SK-N-SH (cell line): ENCODE measurements at regions not wholly inside any gene's neighbourhood (a gene's known extent, or its start where the extent isn't known, plus 50 kb on each side); places are given as distances from the start of the nearest gene placed in this dataset.

Experiments
- CTCF ChIA-PET: fragments of 300-600, 350-600 bp; formaldehyde crosslinking; extraction: SDS; loops from one replicate; lab custom pipeline; 2021; lab: Yijun Ruan, JAX
- POLR2A ChIA-PET: fragments of 350-600 bp; sonication (Branson Sonifier 250); formaldehyde crosslinking; extraction: SDS; loops from one replicate; lab custom pipeline; 2020; ENCODE audit warnings: antibody characterized with exemption, inconsistent platforms; lab: Yijun Ruan, JAX
- DNase-seq: peaks from one replicate; pipeline ENCODE4 v3.0.0; 2012
- H2AFZ ChIP-seq: fragments of 200-600 bp; sonication (generic); 2 replicates; pipeline ENCODE4 v1.8.1; 2016; ENCODE audit warnings: antibody characterized with exemption, mild to moderate bottlenecking, low read depth
- H3F3A ChIP-seq: fragments of 200-600 bp; sonication (generic); replicated peaks from 2 replicates; pipeline ENCODE3; 2016; ENCODE audit warnings: antibody characterized with exemption, mild to moderate bottlenecking; ENCODE audit not compliant: insufficient read depth
- H3K27ac ChIP-seq, 2 experiments: fragments of 200-500 bp in 1 of 2; fragments of 200-600 bp in 1 of 2; sonication (Bioruptor generic) in 1 of 2; sonication (generic), shearing (Covaris generic) in 1 of 2; 2 replicates each; pipeline versions ENCODE4 v1.5.1 to v1.6.1; 2014 to 2016; ENCODE audit warnings: low read depth in 2 of 2, inconsistent platforms in 1 of 2, low read length in 1 of 2, mild to moderate bottlenecking in 1 of 2, mixed read lengths in 1 of 2
- H3K27me3 ChIP-seq: fragments of 200-600 bp; sonication (generic), shearing (Covaris generic); 2 replicates; pipeline ENCODE4 v1.6.1; 2016; ENCODE audit warnings: mixed run types; ENCODE audit not compliant: insufficient read depth
- H3K36me3 ChIP-seq, 2 experiments: fragments of 200-500 bp in 1 of 2; fragments of 200-600 bp in 1 of 2; sonication (Bioruptor generic) in 1 of 2; sonication (generic) in 1 of 2; replicated peaks in 1 of 2; 2 replicates each; pipeline versions ENCODE3 to v1.5.1; 2014 to 2016; ENCODE audit warnings: low read length in 1 of 2, mild to moderate bottlenecking in 1 of 2; ENCODE audit not compliant: insufficient read depth in 2 of 2, control insufficient read depth in 1 of 2
- H3K4me1 ChIP-seq, 2 experiments: fragments of 200-500 bp in 1 of 2; fragments of 200-600 bp in 1 of 2; sonication (Bioruptor generic) in 1 of 2; sonication (generic), shearing (Covaris generic) in 1 of 2; 2 replicates each; pipeline versions ENCODE4 v1.5.1 to v1.6.1; 2014 to 2016; ENCODE audit warnings: low read depth in 1 of 2, low read length in 1 of 2, mixed run types in 1 of 2; ENCODE audit not compliant: insufficient read depth in 2 of 2, control insufficient read depth in 1 of 2
- H3K4me2 ChIP-seq: fragments of 200-600 bp; sonication (generic), shearing (Covaris generic); 2 replicates; pipeline ENCODE4 v1.6.1; 2017; ENCODE audit warnings: mixed run types
- H3K4me3 ChIP-seq, 2 experiments: fragments of 200-500 bp in 1 of 2; fragments of 200-600 bp in 1 of 2; sonication (Bioruptor generic) in 1 of 2; sonication (generic), shearing (Covaris generic) in 1 of 2; 2 replicates each; pipeline versions ENCODE4 v1.5.1 to v1.8.1; 2014 to 2016; ENCODE audit warnings: low read depth in 2 of 2, inconsistent platforms in 1 of 2, low read length in 1 of 2, mild to moderate bottlenecking in 1 of 2, mixed read lengths in 1 of 2, moderate library complexity in 1 of 2
- H3K79me2 ChIP-seq: fragments of 200-600 bp; sonication (generic); 2 replicates; pipeline ENCODE4 v1.8.1; 2017; ENCODE audit warnings: mild to moderate bottlenecking; ENCODE audit not compliant: insufficient read depth
- H3K9ac ChIP-seq: fragments of 200-600 bp; sonication (generic); 2 replicates; pipeline ENCODE4 v1.6.1; 2017; ENCODE audit warnings: mixed run types
- H3K9me2 ChIP-seq: fragments of 200-600 bp; sonication (generic); 2 replicates; pipeline ENCODE4 v1.6.1; 2017; ENCODE audit warnings: mixed run types
- H3K9me3 ChIP-seq: fragments of 200-600 bp; sonication (generic); 2 replicates; pipeline ENCODE4 v1.6.1; 2017; ENCODE audit warnings: mixed run types, mild to moderate bottlenecking, moderate library complexity
- H4K20me1 ChIP-seq: fragments of 200-600 bp; sonication (generic); 2 replicates; pipeline ENCODE4 v1.6.1; 2017; ENCODE audit warnings: mild to moderate bottlenecking, mixed run types; ENCODE audit not compliant: insufficient read depth
- EP300 ChIP-seq, 2 experiments: IDR thresholded peaks; 2 replicates each; pipeline versions ENCODE4 v1.4.0 to v1.6.1; 2012; ENCODE audit warnings: borderline replicate concordance in 1 of 2, low read depth in 1 of 2, low read length in 1 of 2
- EZH2phosphoT487 ChIP-seq: fragments of 200-600 bp; sonication (generic); IDR thresholded peaks from 2 replicates; pipeline ENCODE4 v1.6.1; 2017; ENCODE audit warnings: low read depth, mixed run types, mild to moderate bottlenecking, antibody characterized with exemption, moderate library complexity, borderline replicate concordance
- FOSL2 ChIP-seq: IDR thresholded peaks from 2 replicates; pipeline ENCODE4 v1.4.0; 2012; ENCODE audit warnings: low read depth, mild to moderate bottlenecking, moderate library complexity, borderline replicate concordance
- FOXM1 ChIP-seq: IDR thresholded peaks from 2 replicates; pipeline ENCODE4 v1.4.0; 2012; ENCODE audit warnings: low read depth, mild to moderate bottlenecking
- MEF2A ChIP-seq: IDR thresholded peaks from 2 replicates; pipeline ENCODE4 v1.4.0; 2012; ENCODE audit warnings: low read depth, borderline replicate concordance
- MXI1 ChIP-seq: IDR thresholded peaks from 2 replicates; pipeline ENCODE4 v1.6.1; 2012; ENCODE audit warnings: mild to moderate bottlenecking, low read depth, low read length, improper control_type of control experiment
- NFIC ChIP-seq: IDR thresholded peaks from 2 replicates; pipeline ENCODE4 v1.4.0; 2012; ENCODE audit warnings: borderline replicate concordance
- SIN3A ChIP-seq: IDR thresholded peaks from 2 replicates; pipeline ENCODE4 v1.6.1; 2012; ENCODE audit warnings: low read depth, mild to moderate bottlenecking, low read length, moderate library complexity, borderline replicate concordance
- TCF12 ChIP-seq: IDR thresholded peaks from 2 replicates; pipeline ENCODE4 v1.4.0; 2012
- YY1 ChIP-seq: IDR thresholded peaks from 2 replicates; pipeline ENCODE4 v1.4.0; 2012; ENCODE audit warnings: low read depth, mild to moderate bottlenecking
- WGBS: methylation state at CpG from one replicate; pipeline ENCODE4 v1.1.6; 2017; ENCODE audit warnings: low lambda C conversion rate; 5-methylcytosine and 5-hydroxymethylcytosine counted together
- TF ChIP-seq, protein P1 (sequence below): fragments of 150-350 bp; IDR thresholded peaks from 2 replicates; pipeline ENCODE4 v1.6.1; 2016; ENCODE audit warnings: mild to moderate bottlenecking, low read depth, low read length
- TF ChIP-seq, protein P2 (sequence below): IDR thresholded peaks from 2 replicates; pipeline ENCODE4; 2012
- TF ChIP-seq, protein P3 (sequence below): IDR thresholded peaks from 2 replicates; pipeline ENCODE4 v1.4.0; 2012; ENCODE audit warnings: low read depth, borderline replicate concordance
- TF ChIP-seq, protein P4 (sequence below): IDR thresholded peaks from 2 replicates; pipeline ENCODE4 v1.6.1; 2012; ENCODE audit warnings: mild to moderate bottlenecking, low read depth, low read length, moderate library complexity
- TF ChIP-seq, protein P5 (sequence below): fragments of 150-350 bp; IDR thresholded peaks from 2 replicates; pipeline ENCODE4 v1.6.1; 2017; ENCODE audit warnings: antibody characterized with exemption, low read length, low read depth, borderline replicate concordance
- TF ChIP-seq, protein P6 (sequence below): fragments of 200-600 bp; sonication (generic); IDR thresholded peaks from 2 replicates; pipeline ENCODE4 v1.6.1; 2017; ENCODE audit warnings: antibody characterized with exemption, mild to moderate bottlenecking, moderate library complexity

DNA sequence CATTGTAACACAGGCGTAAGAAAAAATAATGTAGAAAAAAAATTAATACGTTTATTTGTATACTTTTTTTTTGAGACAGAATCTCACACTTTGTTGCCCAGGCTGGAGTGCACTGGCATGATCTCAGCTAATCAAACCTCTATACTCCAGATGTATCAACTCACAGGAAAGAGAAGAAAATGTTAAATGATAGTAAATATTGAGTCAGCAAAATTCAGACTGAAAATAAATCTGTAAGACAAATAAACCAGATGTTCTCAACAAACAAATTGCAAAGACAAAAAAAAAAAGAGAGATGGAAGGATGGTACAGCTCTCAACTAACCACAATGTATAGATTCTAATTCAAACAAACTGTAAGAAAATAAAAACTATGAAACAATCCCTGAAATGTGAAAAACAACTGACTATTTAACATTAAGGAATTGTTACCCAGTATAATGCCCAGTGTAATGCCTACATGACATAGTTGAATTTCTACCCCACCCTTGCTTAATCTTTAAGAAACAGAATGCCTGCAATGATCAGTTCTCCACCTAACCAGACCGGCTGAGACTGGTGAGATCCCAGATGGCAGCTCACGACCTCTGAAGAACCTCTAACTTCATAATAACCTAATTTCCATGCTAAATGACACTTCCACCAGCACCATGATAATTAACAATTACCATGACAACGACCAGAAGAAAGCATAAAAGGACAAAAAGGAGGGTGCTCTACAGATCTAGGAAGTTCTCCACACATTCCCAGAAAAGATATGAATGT, 272.0 kb upstream of the GNAI1 start:
- peaks cover 0 to 2% of the 10 kb centered on the region in 2 experiments; a peak in 1 of 4 replicates for H3K4me1 ChIP-seq
- CTCF ChIA-PET: interaction anchor here (0.6 to 1.1 kb wide), 2 partner anchors 9 to 591 kb away, joined by 3 read pairs; no protein-coding TSS in a partner anchor
- H3K9ac ChIP-seq: no peak overlapping the region
- no peak overlapping the region for H3K27ac ChIP-seq
- no peaks in the 10 kb centered on the region for H3K36me3 ChIP-seq
- H3K9me2 ChIP-seq: peaks cover 3% of the 10 kb centered on the region; the same call in 1 of the 2 replicates
- no peaks in the 10 kb centered on the region for H4K20me1 ChIP-seq
- no peaks in the 10 kb centered on the region for H3K27me3 ChIP-seq
- H3F3A ChIP-seq: no peaks in the 10 kb centered on the region
- POLR2A ChIA-PET: no interaction called here
- TF ChIP-seq MEF2A: no peak
- TF ChIP-seq, protein P1, sequence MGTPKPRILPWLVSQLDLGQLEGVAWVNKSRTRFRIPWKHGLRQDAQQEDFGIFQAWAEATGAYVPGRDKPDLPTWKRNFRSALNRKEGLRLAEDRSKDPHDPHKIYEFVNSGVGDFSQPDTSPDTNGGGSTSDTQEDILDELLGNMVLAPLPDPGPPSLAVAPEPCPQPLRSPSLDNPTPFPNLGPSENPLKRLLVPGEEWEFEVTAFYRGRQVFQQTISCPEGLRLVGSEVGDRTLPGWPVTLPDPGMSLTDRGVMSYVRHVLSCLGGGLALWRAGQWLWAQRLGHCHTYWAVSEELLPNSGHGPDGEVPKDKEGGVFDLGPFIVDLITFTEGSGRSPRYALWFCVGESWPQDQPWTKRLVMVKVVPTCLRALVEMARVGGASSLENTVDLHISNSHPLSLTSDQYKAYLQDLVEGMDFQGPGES: no peak
- TF ChIP-seq, all 33 proteins: peak for 0
- Histone ChIP-seq H3K79me2 (no peaks in the 10 kb centered on the region), H3K4me2 (no peak overlapping the region), H2AFZ (no peak overlapping the region), H3K4me3 (no peak overlapping the region), H3K9me3 (no peaks in the 10 kb centered on the region)
- DNase-seq: no peak
- WGBS: 64% methylated on average over 5 of the region's 5 CpGs

DNA sequence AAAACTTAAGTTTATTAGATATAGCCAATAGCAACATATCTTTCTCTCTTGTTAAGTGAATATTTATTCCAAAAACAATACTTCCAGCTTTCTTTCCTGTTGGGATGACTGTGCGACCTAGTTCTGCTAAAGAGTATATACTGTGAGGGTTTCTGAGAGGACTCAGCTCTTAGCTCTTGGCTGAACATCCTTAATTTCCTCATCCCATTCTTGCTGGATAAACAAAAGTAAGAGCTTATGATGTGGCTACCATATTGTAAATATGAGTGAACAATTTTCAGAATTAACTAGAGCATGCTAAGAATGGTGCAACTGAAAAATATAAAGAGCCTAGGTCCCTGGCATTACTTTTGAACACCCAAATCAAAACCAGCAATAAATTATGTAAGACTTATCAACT, 279.5 kb upstream of the GNAI1 start:
- Histone ChIP-seq H3K36me3 (no peaks in the 10 kb centered on the region), H3K4me3 (no peak overlapping the region), H3K9me3 (no peaks in the 10 kb centered on the region), H3K4me2 (no peak overlapping the region), H4K20me1 (no peaks in the 10 kb centered on the region), H2AFZ (no peak overlapping the region), H3K9ac (no peak overlapping the region), H3K4me1 (peaks cover 0 to 2% of the 10 kb centered on the region in 2 experiments; a peak in 2 of 4 replicates), H3F3A (no peaks in the 10 kb centered on the region), H3K79me2 (no peaks in the 10 kb centered on the region), H3K27ac (no peak overlapping the region), H3K27me3 (no peaks in the 10 kb centered on the region), H3K9me2 (0 out of 2 replicates have a peak, but pooled peaks cover 8% of the 10 kb centered on the region)
- ChIA-PET CTCF (interaction anchor here (0.9 kb wide), 1 partner anchor 15 kb away, joined by 3 read pairs; no protein-coding TSS in a partner anchor), POLR2A (no interaction called here)
- 94% methylated on average over 1 of the region's 1 CpG for WGBS
- DNase-seq: no peak
- TF ChIP-seq YY1 (no peak), FOXM1 (no peak), TCF12 (no peak), NFIC (no peak), EZH2phosphoT487 (no peak), EP300 (IDR thresholded peaks at IDR 0.05; ENCODE audit: borderline replicate concordance in 1 of 2, low read depth in 1 of 2, low read length in 1 of 2) (no peak), MXI1 (no peak), FOSL2 (no peak), SIN3A (no peak)
- TF ChIP-seq, protein P2, sequence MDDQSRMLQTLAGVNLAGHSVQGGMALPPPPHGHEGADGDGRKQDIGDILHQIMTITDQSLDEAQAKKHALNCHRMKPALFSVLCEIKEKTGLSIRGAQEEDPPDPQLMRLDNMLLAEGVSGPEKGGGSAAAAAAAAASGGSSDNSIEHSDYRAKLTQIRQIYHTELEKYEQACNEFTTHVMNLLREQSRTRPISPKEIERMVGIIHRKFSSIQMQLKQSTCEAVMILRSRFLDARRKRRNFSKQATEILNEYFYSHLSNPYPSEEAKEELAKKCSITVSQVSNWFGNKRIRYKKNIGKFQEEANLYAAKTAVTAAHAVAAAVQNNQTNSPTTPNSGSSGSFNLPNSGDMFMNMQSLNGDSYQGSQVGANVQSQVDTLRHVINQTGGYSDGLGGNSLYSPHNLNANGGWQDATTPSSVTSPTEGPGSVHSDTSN: no peak
- TF ChIP-seq, protein P3, sequence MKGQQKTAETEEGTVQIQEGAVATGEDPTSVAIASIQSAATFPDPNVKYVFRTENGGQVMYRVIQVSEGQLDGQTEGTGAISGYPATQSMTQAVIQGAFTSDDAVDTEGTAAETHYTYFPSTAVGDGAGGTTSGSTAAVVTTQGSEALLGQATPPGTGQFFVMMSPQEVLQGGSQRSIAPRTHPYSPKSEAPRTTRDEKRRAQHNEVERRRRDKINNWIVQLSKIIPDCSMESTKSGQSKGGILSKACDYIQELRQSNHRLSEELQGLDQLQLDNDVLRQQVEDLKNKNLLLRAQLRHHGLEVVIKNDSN: no peak
- TF ChIP-seq, protein P4, sequence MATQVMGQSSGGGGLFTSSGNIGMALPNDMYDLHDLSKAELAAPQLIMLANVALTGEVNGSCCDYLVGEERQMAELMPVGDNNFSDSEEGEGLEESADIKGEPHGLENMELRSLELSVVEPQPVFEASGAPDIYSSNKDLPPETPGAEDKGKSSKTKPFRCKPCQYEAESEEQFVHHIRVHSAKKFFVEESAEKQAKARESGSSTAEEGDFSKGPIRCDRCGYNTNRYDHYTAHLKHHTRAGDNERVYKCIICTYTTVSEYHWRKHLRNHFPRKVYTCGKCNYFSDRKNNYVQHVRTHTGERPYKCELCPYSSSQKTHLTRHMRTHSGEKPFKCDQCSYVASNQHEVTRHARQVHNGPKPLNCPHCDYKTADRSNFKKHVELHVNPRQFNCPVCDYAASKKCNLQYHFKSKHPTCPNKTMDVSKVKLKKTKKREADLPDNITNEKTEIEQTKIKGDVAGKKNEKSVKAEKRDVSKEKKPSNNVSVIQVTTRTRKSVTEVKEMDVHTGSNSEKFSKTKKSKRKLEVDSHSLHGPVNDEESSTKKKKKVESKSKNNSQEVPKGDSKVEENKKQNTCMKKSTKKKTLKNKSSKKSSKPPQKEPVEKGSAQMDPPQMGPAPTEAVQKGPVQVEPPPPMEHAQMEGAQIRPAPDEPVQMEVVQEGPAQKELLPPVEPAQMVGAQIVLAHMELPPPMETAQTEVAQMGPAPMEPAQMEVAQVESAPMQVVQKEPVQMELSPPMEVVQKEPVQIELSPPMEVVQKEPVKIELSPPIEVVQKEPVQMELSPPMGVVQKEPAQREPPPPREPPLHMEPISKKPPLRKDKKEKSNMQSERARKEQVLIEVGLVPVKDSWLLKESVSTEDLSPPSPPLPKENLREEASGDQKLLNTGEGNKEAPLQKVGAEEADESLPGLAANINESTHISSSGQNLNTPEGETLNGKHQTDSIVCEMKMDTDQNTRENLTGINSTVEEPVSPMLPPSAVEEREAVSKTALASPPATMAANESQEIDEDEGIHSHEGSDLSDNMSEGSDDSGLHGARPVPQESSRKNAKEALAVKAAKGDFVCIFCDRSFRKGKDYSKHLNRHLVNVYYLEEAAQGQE: no peak
- TF ChIP-seq, protein P5, sequence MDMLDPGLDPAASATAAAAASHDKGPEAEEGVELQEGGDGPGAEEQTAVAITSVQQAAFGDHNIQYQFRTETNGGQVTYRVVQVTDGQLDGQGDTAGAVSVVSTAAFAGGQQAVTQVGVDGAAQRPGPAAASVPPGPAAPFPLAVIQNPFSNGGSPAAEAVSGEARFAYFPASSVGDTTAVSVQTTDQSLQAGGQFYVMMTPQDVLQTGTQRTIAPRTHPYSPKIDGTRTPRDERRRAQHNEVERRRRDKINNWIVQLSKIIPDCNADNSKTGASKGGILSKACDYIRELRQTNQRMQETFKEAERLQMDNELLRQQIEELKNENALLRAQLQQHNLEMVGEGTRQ: no peak
- TF ChIP-seq, protein P6, sequence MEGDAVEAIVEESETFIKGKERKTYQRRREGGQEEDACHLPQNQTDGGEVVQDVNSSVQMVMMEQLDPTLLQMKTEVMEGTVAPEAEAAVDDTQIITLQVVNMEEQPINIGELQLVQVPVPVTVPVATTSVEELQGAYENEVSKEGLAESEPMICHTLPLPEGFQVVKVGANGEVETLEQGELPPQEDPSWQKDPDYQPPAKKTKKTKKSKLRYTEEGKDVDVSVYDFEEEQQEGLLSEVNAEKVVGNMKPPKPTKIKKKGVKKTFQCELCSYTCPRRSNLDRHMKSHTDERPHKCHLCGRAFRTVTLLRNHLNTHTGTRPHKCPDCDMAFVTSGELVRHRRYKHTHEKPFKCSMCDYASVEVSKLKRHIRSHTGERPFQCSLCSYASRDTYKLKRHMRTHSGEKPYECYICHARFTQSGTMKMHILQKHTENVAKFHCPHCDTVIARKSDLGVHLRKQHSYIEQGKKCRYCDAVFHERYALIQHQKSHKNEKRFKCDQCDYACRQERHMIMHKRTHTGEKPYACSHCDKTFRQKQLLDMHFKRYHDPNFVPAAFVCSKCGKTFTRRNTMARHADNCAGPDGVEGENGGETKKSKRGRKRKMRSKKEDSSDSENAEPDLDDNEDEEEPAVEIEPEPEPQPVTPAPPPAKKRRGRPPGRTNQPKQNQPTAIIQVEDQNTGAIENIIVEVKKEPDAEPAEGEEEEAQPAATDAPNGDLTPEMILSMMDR: no peak
